ENCODE measurements at regions not wholly inside any gene's neighbourhood (a gene's known extent, or its start where the extent isn't known, plus 50 kb on each side); places are given as distances from the start of the nearest gene placed in this dataset.

DNA sequence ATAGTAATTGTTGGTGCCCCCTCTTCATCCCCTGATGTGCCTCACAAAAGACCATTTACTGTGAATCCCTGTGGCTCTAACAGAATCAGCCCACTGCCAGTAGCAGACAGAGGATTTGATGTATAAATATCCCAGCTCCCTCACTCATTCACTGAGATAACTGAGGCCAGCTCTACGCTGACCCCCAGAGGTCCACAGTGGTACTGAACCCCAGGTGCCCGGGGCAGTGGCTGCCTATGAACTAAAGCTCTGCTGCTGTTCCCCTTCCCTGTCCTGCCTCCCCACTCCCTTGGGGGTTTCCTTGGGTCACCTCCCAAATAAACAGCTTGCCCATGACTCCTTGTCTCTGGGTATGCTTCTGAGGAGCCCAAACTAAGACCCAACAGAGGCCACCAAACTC, 295.8 kb downstream of the FOXL1 start:
- no peak for TF ChIP-seq TAF1 (IDR thresholded peaks at IDR 0.05; ENCODE audit: borderline replicate concordance, insufficient read depth, low read length)
- no peak for TF ChIP-seq SIN3A (IDR thresholded peaks at IDR 0.05; ENCODE audit: borderline replicate concordance, insufficient read depth, low read length)
- no peak for TF ChIP-seq POLR2AphosphoS5 (IDR thresholded peaks at IDR 0.05; ENCODE audit: low read depth, low read length)
- no peak for TF ChIP-seq FOXP2 (optimal IDR thresholded peaks at IDR 0.05; ENCODE audit: borderline replicate concordance, extremely low read depth, extremely low read length, insufficient read depth)
